Midbrain (tissue), 1 donor: ENCODE measurements at regions not wholly inside any gene's neighbourhood (a gene's known extent, or its start where the extent isn't known, plus 50 kb on each side); places are given as distances from the start of the nearest gene placed in this dataset.

Experiments
- DNase-seq: peaks from one replicate; lab custom pipeline; 2025; lab: John Stamatoyannopoulos, UW

- DNase-seq = no peak
Observed at GRCh38 chr1:8267307-8267706, 50.6 kb upstream of the SLC45A1 start.

- DNase-seq = no peak
Observed at GRCh38 chr1:8266436-8267165, 51.3 kb upstream of the SLC45A1 start.

GRCh38 chr1:8263791-8264190 is 54.1 kb upstream of the SLC45A1 start:
- DNase-seq = no peak

- DNase-seq = no peak
Observed at GRCh38 chr1:8261398-8261762, 56.5 kb upstream of the SLC45A1 start.

- no peak for DNase-seq
Observed at GRCh38 chr1:8259498-8260290, 58.2 kb upstream of the SLC45A1 start.

- DNase-seq = no peak
Observed at GRCh38 chr1:8257621-8258020, 60.3 kb upstream of the SLC45A1 start.

- no peak for DNase-seq
Observed at GRCh38 chr1:8256321-8256720, 61.6 kb upstream of the SLC45A1 start.

- no peak for DNase-seq
Observed at GRCh38 chr1:8255712-8256111, 62.2 kb upstream of the SLC45A1 start.

GRCh38 chr1:8252266-8252951 is 65.5 kb upstream of the SLC45A1 start:
- no peak for DNase-seq

- no peak for DNase-seq
Observed at GRCh38 chr1:8251635-8252034, 66.3 kb upstream of the SLC45A1 start.

- no peak for DNase-seq
Observed at GRCh38 chr1:8249838-8250237, 68.1 kb upstream of the SLC45A1 start.

- no peak for DNase-seq
Observed at GRCh38 chr1:8247811-8248436, 70.0 kb upstream of the SLC45A1 start.

- no peak for DNase-seq
Observed at GRCh38 chr1:8244304-8244703, 73.6 kb upstream of the SLC45A1 start.

GRCh38 chr1:8242498-8242897 is 75.4 kb upstream of the SLC45A1 start:
- DNase-seq = no peak

GRCh38 chr1:8241417-8242014 is 76.4 kb upstream of the SLC45A1 start:
- no peak for DNase-seq

GRCh38 chr1:8239306-8240023 is 78.4 kb upstream of the SLC45A1 start:
- DNase-seq = no peak

- DNase-seq = no peak
Observed at GRCh38 chr1:8239039-8239305, 78.9 kb upstream of the SLC45A1 start.

GRCh38 chr1:8238141-8239038 is 79.5 kb upstream of the SLC45A1 start:
- no peak for DNase-seq

- DNase-seq = no peak
Observed at GRCh38 chr1:8232036-8232757, 85.7 kb upstream of the SLC45A1 start.

- DNase-seq = no peak
Observed at GRCh38 chr1:8230292-8230621, 87.7 kb upstream of the SLC45A1 start.
